Coronary artery (tissue), 2 donors: ENCODE measurements at regions not wholly inside any gene's neighbourhood (a gene's known extent, or its start where the extent isn't known, plus 50 kb on each side); places are given as distances from the start of the nearest gene placed in this dataset.

Experiments
- DNase-seq: peaks from one replicate; pipeline ENCODE4 v3.0.0-alpha.2; 2017; ENCODE audit warnings: low spot score
- H3K27ac ChIP-seq, 2 donors: fragments of 200-600 bp; sonication (generic); one replicate each; pipeline ENCODE4 v1.5.1; 2016 to 2019
- H3K4me3 ChIP-seq: fragments of 200-600 bp; sonication (generic); 2 replicates; pipeline ENCODE4 v1.5.1; 2016; ENCODE audit warnings: mild to moderate bottlenecking, moderate library complexity
- CTCF ChIP-seq: fragments of 200-600 bp; sonication (generic); IDR thresholded peaks from one replicate; pipeline ENCODE4 v1.5.1; 2019; ENCODE audit warnings: antibody characterized with exemption

GRCh38 chr6:3509336-3509735 lies 52.5 kb upstream of the SLC22A23 start:
- no peak overlapping the region for H3K4me3 ChIP-seq
- no peak for DNase-seq
- no peak for TF ChIP-seq CTCF
- no peak overlapping the region for H3K27ac ChIP-seq

GRCh38 chr6:3506751-3507383 lies 50.0 kb upstream of the SLC22A23 start:
- no peak overlapping the region for H3K4me3 ChIP-seq
- TF ChIP-seq CTCF, result no peak
- no peak overlapping the region for H3K27ac ChIP-seq
- no peak for DNase-seq
